Activated CD8-positive, alpha-beta T cell treated with anti-CD3 and anti-CD28 coated beads for 36 hours (primary cell): ENCODE measurements at regions not wholly inside any gene's neighbourhood (a gene's known extent, or its start where the extent isn't known, plus 50 kb on each side); places are given as distances from the start of the nearest gene placed in this dataset.

Experiments used
- ATAC-seq: fragments of 200-7000 bp; cut with Tn5 transposase; one replicate; pipeline ENCODE4 v1.10.0; 2021; ENCODE audit warnings: mild to moderate bottlenecking, moderate library complexity
- CTCF ChIA-PET: fragments of 350-600 bp; sonication (Branson Sonifier 250); formaldehyde crosslinking; loops from one replicate; lab custom pipeline; 2021; ENCODE audit warnings: antibody characterized with exemption; lab: Charles Lee
- POLR2A ChIA-PET: fragments of 350-600 bp; sonication (Branson Sonifier 250); formaldehyde crosslinking; loops from one replicate; lab custom pipeline; 2021; ENCODE audit warnings: antibody characterized with exemption; lab: Charles Lee
- DNase-seq: peaks from one replicate; pipeline ENCODE4 v3.0.0-alpha.2; 2020
- H3K27ac Mint-ChIP-seq: one replicate; pipeline ENCODE4 v1.8.0; 2021; ENCODE audit warnings: mild to moderate bottlenecking, mixed read lengths
- H3K27me3 Mint-ChIP-seq: one replicate; pipeline ENCODE4 v1.8.0; 2021; ENCODE audit warnings: mixed read lengths
- H3K36me3 Mint-ChIP-seq: one replicate; pipeline ENCODE4 v1.8.0; 2021; ENCODE audit warnings: low read depth, mixed read lengths
- H3K4me1 Mint-ChIP-seq: one replicate; pipeline ENCODE4 v1.8.0; 2021; ENCODE audit warnings: low read depth, mixed read lengths
- H3K4me3 Mint-ChIP-seq: one replicate; pipeline ENCODE4 v1.8.0; 2021; ENCODE audit warnings: mild to moderate bottlenecking, moderate library complexity, mixed read lengths
- H3K9me3 Mint-ChIP-seq: one replicate; pipeline ENCODE4 v1.8.0; 2021; ENCODE audit warnings: mixed read lengths
- intact Hi-C: fragments of 100-400 bp; cut with micrococcal nuclease; formaldehyde crosslinking; loops from one replicate; pipeline ENCODE4 v1.10.0; 2022
- TF ChIP-seq, protein P1 (sequence below): fragments of 200-600 bp; IDR thresholded peaks from one replicate; pipeline ENCODE4 v1.8.0; 2022; ENCODE audit warnings: antibody characterized with exemption, mild to moderate bottlenecking

- no peak overlapping the region for H3K27ac Mint-ChIP-seq
- POLR2A ChIA-PET: no interaction called here
- ATAC-seq (no peak), DNase-seq (no peak)
- intact Hi-C loops: no loop called here
- peaks cover 2% of the 10 kb centered on the region for H3K36me3 Mint-ChIP-seq
- no peak overlapping the region for H3K4me3 Mint-ChIP-seq
- peaks cover 27% of the 10 kb centered on the region for H3K9me3 Mint-ChIP-seq
- no peaks in the 10 kb centered on the region for H3K4me1 Mint-ChIP-seq
- no peaks in the 10 kb centered on the region for H3K27me3 Mint-ChIP-seq
- TF ChIP-seq, protein P1, sequence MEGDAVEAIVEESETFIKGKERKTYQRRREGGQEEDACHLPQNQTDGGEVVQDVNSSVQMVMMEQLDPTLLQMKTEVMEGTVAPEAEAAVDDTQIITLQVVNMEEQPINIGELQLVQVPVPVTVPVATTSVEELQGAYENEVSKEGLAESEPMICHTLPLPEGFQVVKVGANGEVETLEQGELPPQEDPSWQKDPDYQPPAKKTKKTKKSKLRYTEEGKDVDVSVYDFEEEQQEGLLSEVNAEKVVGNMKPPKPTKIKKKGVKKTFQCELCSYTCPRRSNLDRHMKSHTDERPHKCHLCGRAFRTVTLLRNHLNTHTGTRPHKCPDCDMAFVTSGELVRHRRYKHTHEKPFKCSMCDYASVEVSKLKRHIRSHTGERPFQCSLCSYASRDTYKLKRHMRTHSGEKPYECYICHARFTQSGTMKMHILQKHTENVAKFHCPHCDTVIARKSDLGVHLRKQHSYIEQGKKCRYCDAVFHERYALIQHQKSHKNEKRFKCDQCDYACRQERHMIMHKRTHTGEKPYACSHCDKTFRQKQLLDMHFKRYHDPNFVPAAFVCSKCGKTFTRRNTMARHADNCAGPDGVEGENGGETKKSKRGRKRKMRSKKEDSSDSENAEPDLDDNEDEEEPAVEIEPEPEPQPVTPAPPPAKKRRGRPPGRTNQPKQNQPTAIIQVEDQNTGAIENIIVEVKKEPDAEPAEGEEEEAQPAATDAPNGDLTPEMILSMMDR: no peak
- CTCF ChIA-PET: no interaction called here
Measured at GRCh38 chr5:57097526-57097925, 76.3 kb upstream of the GPBP1 start.

DNA sequence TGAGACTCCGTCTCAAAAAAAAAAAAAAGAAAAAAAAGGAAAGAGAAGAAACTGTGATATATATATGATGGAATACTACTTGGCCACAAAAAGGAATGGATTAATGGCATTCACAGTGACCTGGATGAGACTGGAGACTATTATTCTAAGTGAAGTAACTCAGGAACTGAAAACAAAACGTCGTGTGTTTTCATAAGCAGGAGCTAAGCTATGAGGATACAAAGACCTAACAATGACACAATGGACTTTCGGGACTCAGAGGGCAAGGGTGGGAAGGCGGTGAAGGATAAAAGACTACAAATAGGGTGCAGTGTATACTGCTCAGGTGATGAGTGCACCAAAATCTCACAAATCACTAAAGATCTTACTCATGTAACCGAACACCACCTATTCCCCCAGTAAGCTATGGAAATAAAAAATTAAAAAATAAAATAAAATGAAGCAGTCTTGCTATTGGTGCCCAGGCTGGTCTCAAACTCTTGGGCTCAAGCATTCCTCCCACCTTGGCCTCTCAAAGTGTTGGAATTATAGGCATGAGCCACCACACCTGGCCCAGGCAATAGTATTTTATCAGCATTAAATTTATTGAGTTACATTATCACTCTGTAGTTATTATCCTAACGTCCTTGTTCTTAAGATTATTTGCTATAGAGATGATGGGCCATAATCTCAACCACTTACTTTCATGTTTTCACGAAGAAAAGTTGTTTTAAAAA, 71.5 kb upstream of the GPBP1 start:
- Mint-ChIP-seq H3K4me1 (no peaks in the 10 kb centered on the region), H3K9me3 (peaks cover 12% of the 10 kb centered on the region), H3K36me3 (peaks cover 2% of the 10 kb centered on the region), H3K4me3 (no peak overlapping the region), H3K27me3 (peaks cover 5% of the 10 kb centered on the region), H3K27ac (no peak overlapping the region)
- ChIA-PET POLR2A (no interaction called here), CTCF (interaction anchor here (0.8 kb wide), 1 partner anchor 148 kb away, joined by 3 read pairs; no protein-coding TSS in a partner anchor)
- intact Hi-C loops: no loop called here
- no peak for DNase-seq
- ATAC-seq: no peak
- TF ChIP-seq, protein P1: no peak

DNA sequence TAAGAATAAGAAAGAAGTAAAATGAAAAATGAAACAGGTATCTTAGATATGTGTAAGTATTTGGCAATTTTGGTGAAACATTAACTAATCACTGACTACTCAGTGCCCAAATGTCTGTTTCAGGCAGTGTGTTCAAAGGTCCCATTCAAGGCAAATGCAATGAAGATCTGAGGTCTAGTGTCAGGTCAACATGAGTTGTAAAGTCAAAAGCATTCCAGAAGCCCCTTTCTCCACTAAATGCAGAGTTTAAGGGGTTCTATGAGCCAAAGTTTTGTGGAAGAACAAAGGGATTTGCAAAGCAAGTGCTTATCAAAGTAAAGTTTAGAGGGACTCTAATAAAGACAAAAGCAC, 71.0 kb upstream of the GPBP1 start:
- DNase-seq (no peak), ATAC-seq (no peak)
- Mint-ChIP-seq H3K27ac (no peak overlapping the region), H3K36me3 (peaks cover 2% of the 10 kb centered on the region), H3K4me3 (no peak overlapping the region), H3K4me1 (no peaks in the 10 kb centered on the region), H3K27me3 (peaks cover 5% of the 10 kb centered on the region), H3K9me3 (peaks cover 6% of the 10 kb centered on the region)
- TF ChIP-seq, protein P1: no peak
- POLR2A ChIA-PET: no interaction called here
- intact Hi-C loops: no loop called here
- CTCF ChIA-PET: interaction anchor here (0.8 kb wide), 1 partner anchor 149 kb away, joined by 3 read pairs; no protein-coding TSS in a partner anchor

GRCh38 chr5:57103317-57103907, 70.4 kb upstream of the GPBP1 start:
- Mint-ChIP-seq H3K4me3 (no peak overlapping the region), H3K9me3 (peaks cover under 1% of the 10 kb centered on the region), H3K36me3 (no peaks in the 10 kb centered on the region), H3K4me1 (no peaks in the 10 kb centered on the region), H3K27me3 (peaks cover 5% of the 10 kb centered on the region), H3K27ac (no peak overlapping the region)
- intact Hi-C loops: no loop called here
- TF ChIP-seq, protein P1: no peak
- ChIA-PET POLR2A (interaction anchor here (0.6 kb wide), 1 partner anchor 202 kb away, joined by 3 read pairs; no protein-coding TSS in a partner anchor), CTCF (no interaction called here)
- DNase-seq (no peak), ATAC-seq (no peak)

DNA sequence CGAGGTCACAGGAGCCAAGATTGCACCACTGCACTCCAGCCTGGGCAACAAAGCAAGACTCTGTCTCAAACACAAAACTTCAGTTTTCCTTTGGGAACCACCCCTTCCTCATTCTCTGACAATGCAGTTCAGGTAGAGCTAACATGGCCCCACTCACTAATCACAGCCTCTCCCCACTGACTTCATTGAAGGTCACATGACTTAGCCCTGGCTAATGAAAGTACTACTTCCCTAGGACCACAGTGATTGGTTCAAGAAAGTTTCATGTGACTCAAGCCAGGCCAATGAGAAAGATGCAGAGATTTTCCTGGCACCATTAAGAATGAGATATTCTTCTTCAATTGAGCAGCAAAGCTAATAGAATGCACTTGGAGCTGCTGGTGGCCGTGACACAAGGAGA, 67.2 kb upstream of the GPBP1 start:
- no peak for ATAC-seq
- ChIA-PET CTCF (no interaction called here), POLR2A (no interaction called here)
- DNase-seq: no peak
- H3K27ac Mint-ChIP-seq: no peak overlapping the region
- no peaks in the 10 kb centered on the region for H3K9me3 Mint-ChIP-seq
- no peak overlapping the region for H3K4me3 Mint-ChIP-seq
- H3K27me3 Mint-ChIP-seq: peaks cover 5% of the 10 kb centered on the region
- TF ChIP-seq, protein P1: no peak
- H3K36me3 Mint-ChIP-seq: no peaks in the 10 kb centered on the region
- intact Hi-C loops: no loop called here
- no peaks in the 10 kb centered on the region for H3K4me1 Mint-ChIP-seq
